K562 (cell line): ENCODE measurements at regions not wholly inside any gene's neighbourhood (a gene's known extent, or its start where the extent isn't known, plus 50 kb on each side); places are given as distances from the start of the nearest gene placed in this dataset.

Source experiments
- ATAC-seq: fragments of 200-7000 bp; cut with Tn5 transposase; 3 replicates; pipeline ENCODE4 v1.9.1; 2020; ENCODE audit warnings: moderate library complexity
- BruUV-seq: library from RNA; stranded (reverse); fragments of 400-500 nt; replicated peaks from 2 replicates; lab custom pipeline; 2021; lab: Mats Ljungman, UMichigan
- CTCF ChIA-PET: fragments of 300-600 bp; formaldehyde crosslinking; extraction: SDS; loops from one replicate; lab custom pipeline; 2021; ENCODE audit warnings: low intra/inter-chr PET ratio; lab: Yijun Ruan, JAX
- POLR2A ChIA-PET: fragments of 300-600, 350-650 bp; sonication (Branson Sonifier 250); formaldehyde crosslinking; extraction: SDS; loops from one replicate; lab custom pipeline; 2021; ENCODE audit warnings: antibody characterized with exemption, inconsistent platforms; lab: Yijun Ruan, JAX
- DNase-seq, 4 experiments: peaks; one replicate each; pipeline versions ENCODE4 v3.0.0 to v3.0.0-alpha.2; 2011 to 2018; ENCODE audit warnings: low spot score in 3 of 4, mixed read lengths in 3 of 4; ENCODE audit errors: extremely low read depth in 1 of 4
- FAIRE-seq: peaks from 2 replicates; lab custom pipeline; 2011; peaks lifted over from hg19 to GRCh38; lab: Jason Lieb, UNC
- H2AFZ ChIP-seq: 2 replicates; pipeline ENCODE4 v1.6.0; 2011; ENCODE audit warnings: low read depth, low read length, control low read depth, inconsistent platforms
- H3K27ac ChIP-seq: fragments of 200-600 bp; 3 replicates; pipeline ENCODE4 v1.8.0; 2011; ENCODE audit warnings: low read depth, mild to moderate bottlenecking, control low read depth, inconsistent platforms, low read length, moderate library complexity, mixed read lengths; ENCODE audit errors: extremely low read depth
- H3K27me3 ChIP-seq, 2 experiments: fragments of 300-600 bp in 1 of 2; 2 replicates in 1 of 2; 3 replicates in 1 of 2; pipeline versions ENCODE4 v1.6.0 to v1.8.0; 2011; ENCODE audit warnings: inconsistent platforms in 2 of 2, low read length in 2 of 2, mild to moderate bottlenecking in 1 of 2, mixed read lengths in 1 of 2, moderate library complexity in 1 of 2; ENCODE audit not compliant: control insufficient read depth in 2 of 2, insufficient read depth in 2 of 2
- H3K36me3 ChIP-seq: fragments of 300-600 bp; 3 replicates; pipeline ENCODE4 v1.8.0; 2011; ENCODE audit warnings: mild to moderate bottlenecking, low read length, inconsistent platforms; ENCODE audit not compliant: control insufficient read depth, insufficient read depth
- H3K4me1 ChIP-seq, 2 experiments: fragments of 200-600 bp in 1 of 2; replicated peaks in 1 of 2; 2 replicates in 1 of 2; 3 replicates in 1 of 2; pipeline versions ENCODE4 v1.5.1 to v1.8.0; 2011; ENCODE audit warnings: inconsistent platforms in 2 of 2, low read length in 2 of 2, mild to moderate bottlenecking in 1 of 2, mixed read lengths in 1 of 2, moderate library complexity in 1 of 2; ENCODE audit not compliant: control insufficient read depth in 2 of 2, insufficient read depth in 2 of 2
- H3K4me2 ChIP-seq: 2 replicates; pipeline ENCODE4 v1.6.1; 2011; ENCODE audit warnings: low read length, control low read depth, inconsistent platforms, mixed read lengths; ENCODE audit not compliant: insufficient read depth
- H3K4me3 ChIP-seq: fragments of 200-600 bp; sonication (generic), shearing (Covaris generic); 2 replicates; pipeline ENCODE4 v1.5.1; 2016; ENCODE audit warnings: control low read depth, inconsistent platforms
- H3K79me2 ChIP-seq: fragments of 200-600 bp; 3 replicates; pipeline ENCODE4 v1.8.0; 2011; ENCODE audit warnings: low read length, inconsistent platforms; ENCODE audit not compliant: control insufficient read depth, insufficient read depth
- H3K9ac ChIP-seq, 2 experiments: 2 replicates each; pipeline versions ENCODE4 v1.6.0 to v1.6.1; 2011; ENCODE audit warnings: low read depth in 2 of 2, low read length in 2 of 2, control low read depth in 1 of 2, inconsistent platforms in 1 of 2, mild to moderate bottlenecking in 1 of 2, mixed read lengths in 1 of 2; ENCODE audit not compliant: insufficient read depth in 1 of 2
- H3K9me1 ChIP-seq: one replicate; pipeline ENCODE4 v1.6.0; 2011; ENCODE audit warnings: inconsistent platforms, mild to moderate bottlenecking, low read length, moderate library complexity; ENCODE audit not compliant: control insufficient read depth, insufficient read depth
- H3K9me3 ChIP-seq: replicated peaks from 2 replicates; pipeline ENCODE4 v1.5.1; 2011; ENCODE audit warnings: low read depth, low read length, inconsistent platforms; ENCODE audit not compliant: control insufficient read depth, insufficient read depth
- H4K20me1 ChIP-seq: replicated peaks from 2 replicates; pipeline ENCODE4 v1.6.1; 2011; ENCODE audit warnings: low read length, inconsistent platforms, mixed read lengths; ENCODE audit not compliant: control insufficient read depth, insufficient read depth
- CBFA2T3 ChIP-seq: fragments of 450-650 bp; IDR thresholded peaks from 2 replicates; pipeline ENCODE4 v1.6.1; 2017
- CBX1 ChIP-seq: sonication (generic); IDR thresholded peaks from 2 replicates; pipeline ENCODE4 v1.6.1; 2016; ENCODE audit warnings: antibody characterized with exemption, low read depth, mild to moderate bottlenecking
- CBX3 ChIP-seq, 2 experiments: IDR thresholded peaks; 1 replicate in 1 of 2; 2 replicates in 1 of 2; pipeline ENCODE4 v1.6.1; 2012; ENCODE audit warnings: inconsistent platforms in 2 of 2, low read length in 2 of 2, borderline replicate concordance in 1 of 2, control low read depth in 1 of 2
- ETV5 ChIP-seq: sonication (generic); formaldehyde crosslinking; IDR thresholded peaks from 2 replicates; pipeline ENCODE4 v1.4.0; 2020; ENCODE audit warnings: low read depth, mild to moderate bottlenecking, missing genetic modification reagents
- GATAD2B ChIP-seq: fragments of 450-650 bp; IDR thresholded peaks from 2 replicates; pipeline ENCODE4 v1.6.1; 2017; ENCODE audit warnings: mild to moderate bottlenecking, borderline replicate concordance
- MECOM ChIP-seq: fragments of 250-450 bp; sonication (Bioruptor Pico); IDR thresholded peaks from 2 replicates; pipeline ENCODE4 v1.8.0; 2022; ENCODE audit warnings: inconsistent platforms
- NFE2L1 ChIP-seq: fragments of 450-650 bp; IDR thresholded peaks from 2 replicates; pipeline ENCODE4 v1.6.1; 2016; ENCODE audit warnings: missing genetic modification characterization, low read depth, mild to moderate bottlenecking, missing compliant biosample characterization, moderate library complexity, borderline replicate concordance
- PHTF2 ChIP-seq: fragments of 250-450 bp; sonication (Bioruptor Pico); IDR thresholded peaks from 2 replicates; pipeline ENCODE4 v1.5.0; 2021; ENCODE audit warnings: mild to moderate bottlenecking
- RCOR1 ChIP-seq, 2 experiments: IDR thresholded peaks; 2 replicates each; pipeline ENCODE4 v1.6.1; 2012; ENCODE audit warnings: low read depth in 2 of 2, low read length in 2 of 2, borderline replicate concordance in 1 of 2, improper control_type of control experiment in 1 of 2
- TCF3 ChIP-seq: sonication (generic); formaldehyde crosslinking; IDR thresholded peaks from 2 replicates; pipeline ENCODE4 v1.4.0; 2020; ENCODE audit warnings: mild to moderate bottlenecking, missing genetic modification reagents
- ZBTB17 ChIP-seq: fragments of 450-650 bp; formaldehyde crosslinking; IDR thresholded peaks from 2 replicates; pipeline ENCODE4 v1.4.0; 2020; ENCODE audit warnings: mild to moderate bottlenecking
- WGBS: fragments of 100-300 bp; shearing (Covaris generic); methylation state at CpG from one replicate; pipeline ENCODE4 v1.1.6; 2016; ENCODE audit warnings: low coverage, mixed read lengths; ENCODE audit not compliant: insufficient coverage; ENCODE audit errors: missing lambda C conversion rate; 5-methylcytosine and 5-hydroxymethylcytosine counted together
- in situ Hi-C: fragments of 300-500 bp; cut with MboI; formaldehyde crosslinking; loops from 4 replicates; pipeline ENCODE4 v1.15.0; 2018; ENCODE audit warnings: inconsistent platforms, mixed read lengths
- intact Hi-C: fragments of 100-400 bp; cut with micrococcal nuclease; formaldehyde crosslinking; loops from 2 replicates; pipeline ENCODE4 v1.14.2; 2022
- TF ChIP-seq, protein P1 (sequence below): sonication (generic); formaldehyde crosslinking; IDR thresholded peaks from 2 replicates; pipeline ENCODE4 v1.8.0; 2023; ENCODE audit warnings: mild to moderate bottlenecking, missing genetic modification reagents
- TF ChIP-seq, protein P2 (sequence below): IDR thresholded peaks from 2 replicates; pipeline ENCODE4 v1.6.1; 2011; ENCODE audit warnings: borderline replicate concordance, low read depth, mild to moderate bottlenecking, moderate library complexity, low read length; ENCODE audit not compliant: insufficient read depth, poor library complexity, severe bottlenecking

DNA sequence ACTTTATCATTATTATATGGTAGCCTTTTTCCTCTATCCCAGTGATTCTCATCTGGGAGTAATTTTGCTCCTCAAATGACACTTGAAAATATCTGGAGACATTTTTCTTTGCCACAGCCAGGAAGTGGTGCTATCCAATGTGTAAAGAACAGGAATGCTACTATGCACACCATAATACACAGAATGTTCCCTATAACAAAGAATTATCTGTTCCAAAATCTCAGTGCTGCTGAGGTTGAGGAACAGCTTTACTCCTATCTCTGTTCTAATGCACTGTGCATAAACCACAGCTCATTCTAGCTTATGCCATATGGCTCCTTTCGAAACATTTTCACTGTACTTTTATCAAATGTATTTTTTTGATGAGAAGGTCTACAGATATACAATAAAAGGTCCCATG, 1231.2 kb upstream of the CELF4 start:
- H3K9me1 ChIP-seq, result no peaks in the 10 kb centered on the region
- H3K9ac ChIP-seq, result no peak overlapping the region
- no peaks in the 10 kb centered on the region for H3K27me3 ChIP-seq
- H3K4me2 ChIP-seq, result no peak overlapping the region
- no TSS peak for BruUV-seq
- H3K36me3 ChIP-seq, result no peaks in the 10 kb centered on the region
- H3K4me3 ChIP-seq, result no peak overlapping the region
- intact Hi-C loops, result no loop called here
- WGBS, result 9% methylated on average over 1 of the region's 1 CpG
- H3K27ac ChIP-seq, result no peak overlapping the region
- FAIRE-seq (no peak), DNase-seq (no peak), ATAC-seq (no peak)
- no peaks in the 10 kb centered on the region for H3K4me1 ChIP-seq
- no peaks in the 10 kb centered on the region; the same call in 1 of the 2 replicates for H3K9me3 ChIP-seq
- TF ChIP-seq PHTF2 (CRISPR knock-in tag) (no peak), GATAD2B (no peak)
- TF ChIP-seq, protein P1, sequence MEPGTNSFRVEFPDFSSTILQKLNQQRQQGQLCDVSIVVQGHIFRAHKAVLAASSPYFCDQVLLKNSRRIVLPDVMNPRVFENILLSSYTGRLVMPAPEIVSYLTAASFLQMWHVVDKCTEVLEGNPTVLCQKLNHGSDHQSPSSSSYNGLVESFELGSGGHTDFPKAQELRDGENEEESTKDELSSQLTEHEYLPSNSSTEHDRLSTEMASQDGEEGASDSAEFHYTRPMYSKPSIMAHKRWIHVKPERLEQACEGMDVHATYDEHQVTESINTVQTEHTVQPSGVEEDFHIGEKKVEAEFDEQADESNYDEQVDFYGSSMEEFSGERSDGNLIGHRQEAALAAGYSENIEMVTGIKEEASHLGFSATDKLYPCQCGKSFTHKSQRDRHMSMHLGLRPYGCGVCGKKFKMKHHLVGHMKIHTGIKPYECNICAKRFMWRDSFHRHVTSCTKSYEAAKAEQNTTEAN (CRISPR knock-in tag), result no peak
- no peaks in the 10 kb centered on the region for H3K79me2 ChIP-seq
- ChIA-PET POLR2A (no interaction called here), CTCF (no interaction called here)
- no peaks in the 10 kb centered on the region for H4K20me1 ChIP-seq
- in situ Hi-C loops, result no loop called here
- no peak overlapping the region for H2AFZ ChIP-seq

DNA sequence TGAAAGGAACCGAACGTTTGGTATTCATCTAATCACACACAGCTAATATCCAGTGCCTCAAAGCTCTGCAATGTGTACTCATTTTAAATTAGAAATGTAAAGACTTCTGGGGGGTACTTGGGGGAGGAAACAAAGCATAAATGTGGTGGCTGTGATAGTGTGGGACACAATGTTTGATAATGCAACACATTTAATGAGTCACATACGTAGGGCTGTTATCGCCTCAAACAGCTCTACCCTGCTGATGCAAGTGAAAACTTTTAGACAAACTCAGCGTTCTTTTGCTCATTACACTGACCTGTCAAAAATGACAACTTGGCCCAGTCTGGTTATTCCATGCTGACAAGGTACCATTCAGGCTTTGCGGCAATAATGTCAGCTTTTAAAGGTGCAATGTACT, 1227.1 kb upstream of the CELF4 start:
- H2AFZ ChIP-seq, result no peak overlapping the region
- POLR2A ChIA-PET, result no interaction called here
- H3K9ac ChIP-seq, result no peak overlapping the region
- ATAC-seq (no peak), DNase-seq (peak in 1 of 4 experiments; percentile 5), FAIRE-seq (no peak)
- H3K79me2 ChIP-seq, result no peaks in the 10 kb centered on the region
- no peaks in the 10 kb centered on the region; the same call in 1 of the 2 replicates for H3K9me3 ChIP-seq
- no peaks in the 10 kb centered on the region for H3K36me3 ChIP-seq
- WGBS, result 3% methylated on average over 6 of the region's 6 CpGs
- no peak overlapping the region for H3K27ac ChIP-seq
- no peaks in the 10 kb centered on the region for H4K20me1 ChIP-seq
- H3K4me2 ChIP-seq, result no peak overlapping the region
- intact Hi-C loops, result no loop called here
- no peaks in the 10 kb centered on the region for H3K27me3 ChIP-seq
- CTCF ChIA-PET, result no interaction called here
- H3K4me1 ChIP-seq, result no peaks in the 10 kb centered on the region
- BruUV-seq, result no TSS peak
- H3K9me1 ChIP-seq, result no peaks in the 10 kb centered on the region
- no peak overlapping the region for H3K4me3 ChIP-seq
- in situ Hi-C loops, result no loop called here
- TF ChIP-seq CBFA2T3 (peak; percentile 35), RCOR1 (IDR thresholded peaks at IDR 0.05; ENCODE audit: borderline replicate concordance in 1 of 2, low read depth in 2 of 2, low read length in 2 of 2) (no peak), TCF3 (CRISPR knock-in tag) (peak; percentile 63), CBX3 (IDR thresholded peaks at IDR 0.05; ENCODE audit: borderline replicate concordance in 1 of 2, low read length in 2 of 2) (no peak), CBX1 (no peak), ZBTB17 (CRISPR knock-in tag) (no peak), ETV5 (CRISPR knock-in tag) (no peak), NFE2L1 (no peak), MECOM (CRISPR knock-in tag) (no peak)
- TF ChIP-seq, protein P2, sequence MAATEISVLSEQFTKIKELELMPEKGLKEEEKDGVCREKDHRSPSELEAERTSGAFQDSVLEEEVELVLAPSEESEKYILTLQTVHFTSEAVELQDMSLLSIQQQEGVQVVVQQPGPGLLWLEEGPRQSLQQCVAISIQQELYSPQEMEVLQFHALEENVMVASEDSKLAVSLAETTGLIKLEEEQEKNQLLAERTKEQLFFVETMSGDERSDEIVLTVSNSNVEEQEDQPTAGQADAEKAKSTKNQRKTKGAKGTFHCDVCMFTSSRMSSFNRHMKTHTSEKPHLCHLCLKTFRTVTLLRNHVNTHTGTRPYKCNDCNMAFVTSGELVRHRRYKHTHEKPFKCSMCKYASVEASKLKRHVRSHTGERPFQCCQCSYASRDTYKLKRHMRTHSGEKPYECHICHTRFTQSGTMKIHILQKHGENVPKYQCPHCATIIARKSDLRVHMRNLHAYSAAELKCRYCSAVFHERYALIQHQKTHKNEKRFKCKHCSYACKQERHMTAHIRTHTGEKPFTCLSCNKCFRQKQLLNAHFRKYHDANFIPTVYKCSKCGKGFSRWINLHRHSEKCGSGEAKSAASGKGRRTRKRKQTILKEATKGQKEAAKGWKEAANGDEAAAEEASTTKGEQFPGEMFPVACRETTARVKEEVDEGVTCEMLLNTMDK, result no peak
